DND-41 (cell line): ENCODE measurements at regions not wholly inside any gene's neighbourhood (a gene's known extent, or its start where the extent isn't known, plus 50 kb on each side); places are given as distances from the start of the nearest gene placed in this dataset.

Source experiments
- ATAC-seq: fragments of 200-7000 bp; cut with Tn5 transposase; 3 replicates; pipeline ENCODE4 v1.9.1; 2021; ENCODE audit warnings: low read depth; ENCODE audit not compliant: insufficient read depth
- DNase-seq: peaks from one replicate; pipeline ENCODE4 v3.0.0-alpha.2; 2020
- H2AFZ ChIP-seq: 2 replicates; pipeline ENCODE4 v1.6.0; 2012; ENCODE audit warnings: low read depth, low read length
- H3K27ac ChIP-seq: 2 replicates; pipeline ENCODE4 v1.5.1; 2012; ENCODE audit warnings: low read length, inconsistent platforms
- H3K27me3 ChIP-seq: fragments of 200-600 bp; sonication (generic); 2 replicates; pipeline ENCODE4 v1.6.0; 2012; ENCODE audit warnings: low read length, mild to moderate bottlenecking, inconsistent platforms; ENCODE audit not compliant: insufficient read depth, poor library complexity
- H3K36me3 ChIP-seq: 2 replicates; pipeline ENCODE4 v1.5.1; 2012; ENCODE audit warnings: low read length, inconsistent platforms; ENCODE audit not compliant: insufficient read depth
- H3K4me1 ChIP-seq: 2 replicates; pipeline ENCODE4 v1.5.1; 2012; ENCODE audit warnings: mild to moderate bottlenecking, low read length; ENCODE audit not compliant: insufficient read depth
- H3K4me2 ChIP-seq: 2 replicates; pipeline ENCODE4 v1.6.0; 2012; ENCODE audit warnings: mild to moderate bottlenecking, moderate library complexity, low read length, inconsistent platforms; ENCODE audit not compliant: insufficient read depth
- H3K4me3 ChIP-seq, 2 experiments: fragments of 200-600 bp in 1 of 2; shearing (Covaris generic) in 1 of 2; 2 replicates each; pipeline ENCODE4 v1.5.1; 2012 to 2016; ENCODE audit warnings: inconsistent platforms in 2 of 2, low read length in 2 of 2, mild to moderate bottlenecking in 2 of 2, low read depth in 1 of 2, moderate library complexity in 1 of 2
- H3K79me2 ChIP-seq: 2 replicates; pipeline ENCODE4 v1.6.0; 2012; ENCODE audit warnings: low read length, inconsistent platforms; ENCODE audit not compliant: insufficient read depth
- H3K9ac ChIP-seq: 2 replicates; pipeline ENCODE4 v1.6.0; 2012; ENCODE audit warnings: low read depth, mild to moderate bottlenecking, inconsistent platforms, low read length, moderate library complexity
- H3K9me3 ChIP-seq: 2 replicates; pipeline ENCODE4 v1.5.1; 2012; ENCODE audit warnings: low read length, moderate library complexity, mild to moderate bottlenecking, inconsistent platforms; ENCODE audit not compliant: insufficient read depth, severe bottlenecking
- H4K20me1 ChIP-seq: 2 replicates; pipeline ENCODE4 v1.6.0; 2012; ENCODE audit warnings: low read length; ENCODE audit not compliant: insufficient read depth
- EZH2 ChIP-seq: IDR thresholded peaks from 3 replicates; pipeline ENCODE4 v1.6.1; 2012; ENCODE audit warnings: borderline replicate concordance, low read depth, mild to moderate bottlenecking, moderate library complexity, low read length, inconsistent platforms; ENCODE audit not compliant: severe bottlenecking
- TF ChIP-seq, protein P1 (sequence below): IDR thresholded peaks from 2 replicates; pipeline ENCODE4 v1.5.1; 2012; ENCODE audit warnings: borderline replicate concordance, low read length, moderate library complexity, mild to moderate bottlenecking; ENCODE audit not compliant: poor library complexity, severe bottlenecking; ENCODE audit errors: extremely low read depth

DNA sequence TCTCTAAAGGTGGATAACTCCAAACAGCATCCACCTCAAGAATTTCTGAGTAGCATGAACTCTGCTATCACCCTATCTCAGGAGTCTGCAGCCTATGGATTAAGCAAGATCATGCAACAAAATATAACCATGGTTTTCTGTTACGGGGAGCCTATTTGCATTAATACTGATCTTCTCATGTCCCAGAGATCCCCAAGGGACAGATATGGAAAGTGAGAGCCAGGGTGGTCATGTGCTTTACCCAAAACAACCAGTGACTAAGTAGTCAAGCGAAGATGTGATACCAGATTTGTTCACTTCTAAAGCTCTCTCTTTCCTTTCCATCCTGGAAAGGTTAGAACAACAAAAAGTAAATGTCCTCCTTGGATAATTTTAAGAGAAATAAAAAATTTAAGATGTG, 125.1 kb downstream of the PRRX1 start:
- Histone ChIP-seq H3K27me3 (no peaks in the 10 kb centered on the region), H2AFZ (no peak overlapping the region), H3K79me2 (no peaks in the 10 kb centered on the region), H3K27ac (no peak overlapping the region), H3K4me1 (no peaks in the 10 kb centered on the region), H3K36me3 (no peaks in the 10 kb centered on the region), H3K4me2 (no peak overlapping the region), H3K9ac (no peak overlapping the region), H3K4me3 (no peak overlapping the region), H4K20me1 (no peaks in the 10 kb centered on the region), H3K9me3 (no peaks in the 10 kb centered on the region)
- TF ChIP-seq, protein P1, sequence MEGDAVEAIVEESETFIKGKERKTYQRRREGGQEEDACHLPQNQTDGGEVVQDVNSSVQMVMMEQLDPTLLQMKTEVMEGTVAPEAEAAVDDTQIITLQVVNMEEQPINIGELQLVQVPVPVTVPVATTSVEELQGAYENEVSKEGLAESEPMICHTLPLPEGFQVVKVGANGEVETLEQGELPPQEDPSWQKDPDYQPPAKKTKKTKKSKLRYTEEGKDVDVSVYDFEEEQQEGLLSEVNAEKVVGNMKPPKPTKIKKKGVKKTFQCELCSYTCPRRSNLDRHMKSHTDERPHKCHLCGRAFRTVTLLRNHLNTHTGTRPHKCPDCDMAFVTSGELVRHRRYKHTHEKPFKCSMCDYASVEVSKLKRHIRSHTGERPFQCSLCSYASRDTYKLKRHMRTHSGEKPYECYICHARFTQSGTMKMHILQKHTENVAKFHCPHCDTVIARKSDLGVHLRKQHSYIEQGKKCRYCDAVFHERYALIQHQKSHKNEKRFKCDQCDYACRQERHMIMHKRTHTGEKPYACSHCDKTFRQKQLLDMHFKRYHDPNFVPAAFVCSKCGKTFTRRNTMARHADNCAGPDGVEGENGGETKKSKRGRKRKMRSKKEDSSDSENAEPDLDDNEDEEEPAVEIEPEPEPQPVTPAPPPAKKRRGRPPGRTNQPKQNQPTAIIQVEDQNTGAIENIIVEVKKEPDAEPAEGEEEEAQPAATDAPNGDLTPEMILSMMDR = no peak
- TF ChIP-seq EZH2 = no peak
- DNase-seq = no peak
- no peak for ATAC-seq

DNA sequence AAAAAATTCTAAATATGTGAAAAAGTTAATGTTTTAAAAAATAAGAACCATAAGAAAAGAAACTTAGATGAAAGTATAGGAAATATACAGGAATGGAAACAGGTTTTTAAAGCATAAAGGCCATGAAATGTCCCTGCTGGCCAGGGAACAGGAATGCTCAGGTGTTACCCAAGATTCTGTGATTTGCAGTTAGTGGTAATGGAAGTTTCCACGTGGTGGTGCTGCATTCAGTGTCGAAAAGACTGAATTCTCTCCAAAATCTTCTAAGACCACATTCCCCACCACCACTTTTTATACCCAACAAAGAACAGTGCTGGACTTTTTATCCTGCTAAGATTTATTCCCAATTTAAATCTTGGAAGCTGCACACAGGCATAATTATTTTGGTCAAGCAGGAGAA, 126.2 kb downstream of the PRRX1 start:
- H4K20me1 ChIP-seq = no peaks in the 10 kb centered on the region
- no peak overlapping the region for H2AFZ ChIP-seq
- no peak overlapping the region for H3K27ac ChIP-seq
- H3K36me3 ChIP-seq = no peaks in the 10 kb centered on the region
- no peak for DNase-seq
- no peaks in the 10 kb centered on the region for H3K79me2 ChIP-seq
- no peak overlapping the region for H3K4me2 ChIP-seq
- H3K4me3 ChIP-seq = no peak overlapping the region
- no peak for ATAC-seq
- no peaks in the 10 kb centered on the region for H3K27me3 ChIP-seq
- no peaks in the 10 kb centered on the region for H3K9me3 ChIP-seq
- TF ChIP-seq, protein P1 = no peak
- no peak for TF ChIP-seq EZH2
- no peaks in the 10 kb centered on the region for H3K4me1 ChIP-seq
- H3K9ac ChIP-seq = no peak overlapping the region

DNA sequence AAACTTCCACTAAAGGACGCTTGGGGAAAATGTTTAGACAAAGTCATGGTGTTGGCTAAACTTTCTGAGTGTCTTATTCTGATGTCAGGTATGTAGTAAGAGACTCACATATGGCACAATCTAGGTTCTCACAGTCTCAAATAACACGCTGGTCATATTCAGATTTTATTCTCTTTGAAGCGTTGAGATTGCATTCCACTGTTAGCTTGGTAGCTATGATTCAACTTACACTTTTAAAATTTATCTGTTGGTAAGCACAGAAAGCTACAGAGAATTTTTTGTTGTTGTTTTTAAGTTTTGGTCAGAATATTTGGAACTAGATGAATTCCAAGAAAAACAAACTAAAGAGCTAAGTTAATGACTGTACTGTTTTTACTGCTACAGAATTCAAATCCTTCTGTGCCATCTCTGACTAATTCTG, 126.7 kb downstream of the PRRX1 start:
- no peak overlapping the region for H3K4me3 ChIP-seq
- no peak overlapping the region for H2AFZ ChIP-seq
- H3K36me3 ChIP-seq = no peaks in the 10 kb centered on the region
- no peaks in the 10 kb centered on the region for H3K4me1 ChIP-seq
- H3K79me2 ChIP-seq = no peaks in the 10 kb centered on the region
- DNase-seq (no peak), ATAC-seq (no peak)
- no peak overlapping the region for H3K4me2 ChIP-seq
- H3K9me3 ChIP-seq = no peaks in the 10 kb centered on the region
- no peak overlapping the region for H3K9ac ChIP-seq
- TF ChIP-seq, protein P1 = no peak
- TF ChIP-seq EZH2 = no peak
- no peak overlapping the region for H3K27ac ChIP-seq
- H3K27me3 ChIP-seq = no peaks in the 10 kb centered on the region
- H4K20me1 ChIP-seq = no peaks in the 10 kb centered on the region

DNA sequence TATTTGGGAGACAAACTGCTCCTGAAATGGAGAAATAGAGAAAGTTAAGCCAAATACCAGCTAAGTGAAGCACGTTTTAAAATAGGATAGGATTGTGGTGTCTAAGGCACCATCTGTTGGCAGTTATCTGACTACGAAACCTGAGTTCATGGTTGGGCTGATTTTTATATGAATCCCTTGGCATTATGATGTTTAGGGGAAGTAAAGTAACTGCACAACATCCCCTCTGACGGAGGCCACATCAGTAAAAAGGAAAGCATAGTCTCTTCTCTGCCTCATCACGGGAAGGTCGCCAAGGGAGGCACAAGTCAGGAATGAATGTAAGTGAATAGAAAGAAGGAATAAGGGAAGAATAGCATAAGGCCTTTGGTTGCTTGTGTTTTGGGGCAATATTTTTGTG, 128.0 kb downstream of the PRRX1 start:
- DNase-seq = no peak
- no peaks in the 10 kb centered on the region for H3K9me3 ChIP-seq
- H3K4me1 ChIP-seq = no peaks in the 10 kb centered on the region
- H3K36me3 ChIP-seq = no peaks in the 10 kb centered on the region
- ATAC-seq = no peak
- no peaks in the 10 kb centered on the region for H3K79me2 ChIP-seq
- H3K4me3 ChIP-seq = no peak overlapping the region
- no peaks in the 10 kb centered on the region for H3K27me3 ChIP-seq
- no peak for TF ChIP-seq EZH2
- TF ChIP-seq, protein P1 = no peak
- no peak overlapping the region for H3K4me2 ChIP-seq
- no peaks in the 10 kb centered on the region for H4K20me1 ChIP-seq
- no peak overlapping the region for H3K27ac ChIP-seq
- H3K9ac ChIP-seq = no peak overlapping the region
- H2AFZ ChIP-seq = no peak overlapping the region
